ENCODE measurements at regions not wholly inside any gene's neighbourhood (a gene's known extent, or its start where the extent isn't known, plus 50 kb on each side); places are given as distances from the start of the nearest gene placed in this dataset.

- no peak for TF ChIP-seq CTCF (conservative IDR thresholded peaks at IDR 0.05)
- no peak for TF ChIP-seq ZFX (IDR thresholded peaks at IDR 0.05)
Measured at GRCh38 chr11:19429108-19429760, 188.5 kb upstream of the E2F8 start.

All from C4-2B (cell line).